CD4-positive, alpha-beta T cell treated with Interleukin-1 beta for 1 hour (primary cell): ENCODE measurements at regions not wholly inside any gene's neighbourhood (a gene's known extent, or its start where the extent isn't known, plus 50 kb on each side); places are given as distances from the start of the nearest gene placed in this dataset.
"Not testable (repeated sequence)": the region's sequence is repeated elsewhere in the genome, so short reads cannot be mapped to it uniquely, and the experiment has no call there.

Experiments
- DNase-seq, 2 donors: peaks; one replicate each; pipeline ENCODE4 v3.0.0-alpha.2; 2020 to 2022

DNA sequence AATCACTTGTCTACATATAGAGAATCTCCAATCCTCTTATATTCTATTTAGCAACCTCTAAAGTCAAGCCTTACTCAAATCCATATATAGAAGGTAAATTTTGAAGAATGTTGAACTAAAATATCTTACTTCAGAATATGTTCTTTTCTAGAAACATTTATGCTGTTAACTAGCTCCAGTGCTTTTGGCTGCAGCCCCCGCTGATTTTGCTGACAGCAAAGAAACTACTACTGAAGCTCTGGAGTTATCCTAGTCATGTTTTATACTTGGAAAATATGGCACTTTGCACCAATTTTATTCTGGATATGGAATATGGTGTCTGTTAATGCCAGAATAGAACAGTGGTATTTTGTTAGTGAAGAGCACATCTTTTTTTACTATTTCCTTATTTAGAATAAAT is 212.4 kb upstream of the FSIP2 start:
- DNase-seq, result no peak

DNA sequence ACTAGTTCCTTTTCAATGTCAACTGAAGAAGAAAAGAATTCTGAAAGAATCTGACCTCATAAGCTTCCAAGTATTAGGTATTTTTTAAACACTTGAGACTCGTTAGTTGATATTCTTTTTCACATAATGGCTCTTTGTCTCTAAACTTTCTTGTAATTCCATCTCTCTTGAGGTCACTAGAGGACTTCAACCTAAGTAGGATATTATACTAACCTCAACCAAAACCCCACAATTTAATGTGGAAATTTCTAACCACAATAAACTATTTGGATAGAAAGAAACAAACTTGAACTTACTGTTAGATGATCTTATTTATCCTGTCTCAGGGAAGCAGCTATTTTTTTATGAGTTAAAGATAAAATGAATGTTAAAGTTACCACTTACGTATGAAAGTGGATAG is 206.9 kb upstream of the FSIP2 start:
- DNase-seq, result no peak

DNA sequence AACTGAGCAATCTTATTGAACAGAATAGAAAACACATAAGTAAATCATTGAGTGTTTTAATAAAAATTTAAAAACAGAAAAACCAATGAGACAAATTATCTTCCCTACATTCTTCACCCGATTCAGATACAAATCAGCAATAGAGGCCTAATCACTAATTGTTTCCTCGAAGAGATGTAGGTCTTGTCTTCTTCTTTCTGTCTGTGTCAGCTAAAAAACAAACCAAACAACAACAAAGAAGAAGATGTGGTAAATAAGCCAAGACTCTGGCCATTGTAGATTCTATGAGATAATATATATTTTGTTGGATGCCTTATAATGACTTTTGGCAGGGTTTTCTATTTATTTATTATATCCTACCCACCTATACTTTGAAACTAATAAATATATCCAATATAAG is 200.9 kb upstream of the FSIP2 start:
- no peak for DNase-seq

DNA sequence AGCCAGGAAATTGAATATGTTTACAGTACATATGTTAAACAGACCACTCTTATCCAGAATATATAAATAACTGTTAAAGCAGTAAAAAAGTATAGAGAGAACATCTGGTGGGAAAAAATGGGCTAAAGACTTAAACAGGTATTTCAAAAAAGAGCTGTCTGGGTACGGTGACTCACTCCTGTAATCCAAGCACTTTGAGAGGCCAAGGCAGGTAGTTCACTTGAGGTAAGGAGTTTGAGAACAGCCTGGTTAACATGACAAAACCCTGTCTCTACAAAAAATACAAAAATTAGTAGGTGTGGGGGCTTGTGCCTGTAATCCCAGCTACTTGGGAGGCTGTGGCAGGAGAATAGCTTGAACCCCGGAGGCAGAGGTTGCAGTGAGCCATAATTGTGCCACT is 171.4 kb upstream of the FSIP2 start:
- no peak for DNase-seq

DNA sequence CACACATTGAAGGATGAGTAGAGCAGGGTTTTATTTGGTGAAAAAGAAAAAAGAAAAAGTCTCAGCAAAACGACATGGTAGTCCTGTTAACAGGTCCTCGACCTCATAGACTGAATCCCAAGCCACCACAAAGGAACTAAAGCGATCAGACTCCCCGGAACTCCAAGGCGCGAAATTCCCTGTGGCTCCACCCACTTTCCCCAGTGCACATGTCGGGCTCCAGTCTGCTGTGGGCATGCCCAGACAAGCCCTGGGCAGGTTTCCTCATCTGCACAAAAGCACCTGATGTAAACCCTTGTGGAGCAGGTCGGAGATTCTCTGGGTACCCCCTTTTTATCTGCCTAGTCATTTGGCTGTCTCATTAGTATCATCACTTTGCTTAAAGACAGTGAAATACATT is 170.7 kb upstream of the FSIP2 start:
- DNase-seq, result no peak

DNA sequence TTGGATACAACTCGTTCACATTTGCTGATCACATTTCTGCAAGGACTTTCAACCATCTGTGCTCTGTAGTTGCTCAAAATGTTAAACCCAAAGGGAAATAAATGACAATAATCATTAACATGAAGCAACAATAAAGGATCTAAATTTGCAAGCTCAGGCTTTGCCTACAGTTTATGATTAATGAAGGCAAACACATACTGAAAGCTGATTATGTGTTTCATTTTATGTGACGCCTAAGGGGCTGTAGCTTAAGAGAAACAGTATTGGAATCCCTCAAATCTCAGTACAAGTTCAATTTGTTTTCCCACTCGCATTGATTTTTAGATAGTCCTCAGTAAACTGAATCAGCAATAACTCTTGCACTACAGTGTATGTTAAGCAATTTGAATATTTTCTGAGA is 160.3 kb upstream of the FSIP2 start:
- no peak for DNase-seq

DNA sequence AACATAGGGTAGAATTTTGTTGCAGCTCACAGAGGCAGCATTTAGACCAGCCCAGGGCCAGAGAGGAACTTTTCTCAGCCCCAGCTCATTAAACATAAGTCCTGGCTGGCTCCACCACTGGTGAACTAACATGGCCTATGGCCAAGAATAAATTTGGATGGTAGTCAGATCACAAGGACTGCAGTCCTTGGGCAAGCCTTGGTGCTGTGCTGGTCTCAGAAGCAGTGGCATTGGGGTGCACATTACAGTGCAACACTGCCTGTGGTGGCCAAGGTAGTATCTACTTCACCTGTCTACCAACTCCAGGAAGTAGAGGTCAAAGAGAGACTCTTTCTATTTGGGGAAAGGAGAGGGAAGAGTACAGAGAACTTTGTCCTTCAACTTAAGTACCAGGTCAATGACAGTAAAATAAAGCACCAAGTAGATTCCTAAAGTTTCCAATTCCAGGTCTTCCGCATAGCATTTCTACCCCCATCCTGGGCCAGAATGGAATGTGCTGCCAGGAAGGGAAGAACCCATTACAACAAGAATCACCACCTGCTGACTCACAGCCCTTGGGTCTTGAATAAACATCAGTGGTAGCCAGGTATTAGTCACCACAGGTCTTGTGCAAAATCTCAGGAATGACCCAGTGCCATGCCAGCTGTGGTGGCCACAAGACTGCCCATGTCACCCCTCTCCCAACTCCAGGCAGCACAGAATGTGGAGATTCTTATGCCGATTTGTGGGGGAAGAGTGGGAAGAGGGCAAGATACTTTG is 155.4 kb upstream of the FSIP2 start:
- no peak for DNase-seq

DNA sequence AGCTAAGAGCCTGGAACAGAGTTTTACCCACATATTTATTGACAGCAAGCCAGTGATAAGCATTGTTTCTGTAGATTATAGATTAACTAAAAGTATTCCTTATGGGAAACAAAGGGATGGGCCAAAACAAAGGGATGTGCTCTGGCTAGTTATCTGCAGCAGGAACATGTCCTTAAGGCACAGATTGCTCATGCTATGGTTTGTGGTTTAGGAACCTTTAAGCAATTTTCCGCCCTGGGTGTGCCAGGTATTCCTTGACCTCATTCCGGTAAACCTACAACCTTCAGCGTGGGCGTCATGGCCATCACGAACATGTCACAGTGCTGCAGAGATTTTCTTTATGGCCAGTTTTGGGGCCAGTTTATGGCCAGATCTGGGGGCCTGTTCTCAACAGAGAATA is 153.4 kb upstream of the FSIP2 start:
- not testable (repeated sequence) for DNase-seq

DNA sequence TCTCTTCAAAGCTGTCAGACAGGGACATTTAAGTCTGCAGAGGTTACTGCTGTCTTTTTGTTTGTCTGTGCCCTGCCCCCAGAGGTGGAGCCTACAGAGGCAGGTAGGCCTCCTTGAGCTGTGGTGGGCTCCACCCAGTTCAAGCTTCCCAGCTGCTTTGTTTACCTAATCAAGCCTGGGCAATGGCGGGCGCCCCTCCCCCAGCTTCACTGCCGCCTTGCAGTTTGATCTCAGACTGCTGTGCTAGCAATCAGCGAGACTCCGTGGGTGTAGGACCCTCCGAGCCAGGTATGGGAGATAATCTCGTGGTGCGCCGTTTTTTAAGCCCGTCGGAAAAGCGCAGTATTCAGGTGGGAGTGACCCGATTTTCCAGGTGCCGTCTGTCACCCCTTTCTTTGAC is 147.3 kb upstream of the FSIP2 start:
- not testable (repeated sequence) for DNase-seq

DNA sequence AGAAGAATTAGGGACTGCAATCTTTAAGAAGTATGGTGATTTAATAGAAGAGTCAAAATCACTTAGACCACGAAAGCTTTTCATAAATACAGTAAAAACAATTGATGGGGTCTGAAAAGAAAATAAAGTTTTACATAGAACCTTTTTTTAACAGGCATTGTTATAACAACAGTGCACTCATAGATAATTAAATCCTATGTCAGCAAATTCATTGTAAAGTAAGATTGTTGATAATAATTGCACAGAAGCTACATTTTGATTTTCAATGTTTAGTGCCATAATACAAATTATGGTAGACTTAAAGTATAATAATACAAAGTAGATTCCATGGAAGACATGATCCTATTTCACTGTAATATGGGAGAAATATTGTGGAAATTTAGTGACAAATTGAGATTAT is 130.7 kb upstream of the FSIP2 start:
- DNase-seq, result no peak

DNA sequence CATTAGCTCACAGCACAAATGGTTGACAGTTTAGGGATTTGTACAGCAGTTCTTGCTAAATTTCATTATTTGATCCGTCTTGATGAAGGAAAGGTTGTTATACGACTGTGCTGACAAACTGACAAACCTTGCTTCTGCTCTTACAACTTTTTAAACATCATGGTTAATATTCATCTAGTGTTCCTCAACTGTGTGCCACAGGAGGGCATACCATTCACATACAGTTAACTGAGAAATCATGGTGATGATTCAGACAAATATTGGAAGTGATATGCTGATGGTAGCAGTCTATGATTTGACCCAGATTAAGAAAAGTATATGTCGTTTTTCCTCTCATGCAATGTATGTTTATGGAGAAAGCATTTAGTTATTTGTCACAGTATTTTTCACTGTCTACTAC is 129.8 kb upstream of the FSIP2 start:
- no peak for DNase-seq

DNA sequence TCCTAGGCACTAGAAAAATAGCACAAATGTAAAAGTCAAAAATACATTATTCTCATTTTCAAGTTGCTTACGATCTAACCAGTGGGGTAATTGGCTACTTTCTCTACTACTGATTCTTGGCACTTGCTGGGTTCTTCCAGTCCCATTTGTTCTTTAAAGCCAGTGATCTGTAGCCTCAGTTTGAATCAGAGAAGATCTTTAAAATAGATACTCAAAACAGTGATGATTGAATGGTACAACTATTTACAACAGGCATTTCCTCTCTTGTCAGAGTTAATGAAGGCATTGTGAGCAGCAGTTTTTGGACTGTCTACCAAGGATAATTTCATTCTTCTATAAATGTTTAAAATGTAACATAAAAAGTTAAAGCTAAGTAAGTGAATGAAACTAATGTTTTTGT is 128.3 kb upstream of the FSIP2 start:
- no peak for DNase-seq

DNA sequence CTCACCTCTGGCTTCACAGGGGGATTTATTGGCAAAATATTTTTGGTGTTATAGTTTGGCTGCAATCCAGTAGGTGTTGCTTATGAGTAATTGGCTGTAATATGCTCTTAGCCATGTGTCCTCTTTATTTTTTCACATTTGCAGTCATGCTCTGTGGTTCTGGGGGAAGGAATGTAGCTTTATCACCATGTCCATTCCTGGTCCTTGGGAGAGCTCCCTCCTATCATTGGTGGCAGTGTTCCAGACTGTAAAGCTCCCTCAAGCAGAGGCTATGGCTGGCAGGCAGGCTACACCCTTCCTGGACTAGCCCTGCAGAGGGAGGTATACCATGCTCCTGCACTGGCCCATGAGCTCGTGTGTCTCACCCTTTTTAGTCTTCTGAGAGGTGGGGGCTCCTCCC is 120.0 kb upstream of the FSIP2 start:
- no peak for DNase-seq

DNA sequence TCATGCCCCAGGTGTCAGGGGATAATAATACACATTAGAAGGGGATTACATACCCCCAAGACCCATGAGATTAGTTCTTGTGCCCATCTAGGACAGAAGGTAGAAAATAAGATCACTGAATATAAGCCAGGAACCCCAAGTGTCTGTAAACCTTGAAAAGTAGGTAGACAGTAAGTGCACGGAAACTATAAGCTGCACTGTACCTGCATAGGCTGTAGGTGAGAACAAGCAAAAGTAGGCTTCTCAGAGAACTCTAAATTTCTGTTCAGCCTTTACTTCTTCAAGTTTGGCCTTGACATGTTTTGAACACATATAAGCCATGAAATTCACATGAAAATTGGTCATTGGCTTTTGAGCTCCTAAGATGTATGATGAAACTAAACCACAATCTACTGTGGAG is 113.0 kb upstream of the FSIP2 start:
- DNase-seq, result no peak

DNA sequence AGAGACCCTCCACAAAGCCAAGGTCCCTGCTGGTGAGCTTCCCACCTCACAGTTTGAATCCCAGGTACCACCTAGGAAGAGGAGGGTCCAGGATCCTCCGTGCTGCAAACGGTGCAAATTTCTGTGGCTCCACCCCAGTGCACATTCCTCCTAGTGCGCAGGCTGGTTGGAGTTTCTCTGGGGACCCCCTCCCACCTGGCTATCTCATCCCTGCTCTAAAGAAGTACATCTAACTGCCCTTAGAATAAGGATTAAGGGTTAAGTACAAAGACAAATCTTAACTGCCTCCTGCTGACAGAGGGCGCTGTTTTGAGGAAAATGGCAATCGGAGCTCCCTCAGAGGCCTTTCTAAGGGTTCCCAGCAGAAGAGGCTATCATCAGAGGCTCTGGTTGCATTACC is 109.6 kb upstream of the FSIP2 start:
- no peak for DNase-seq

DNA sequence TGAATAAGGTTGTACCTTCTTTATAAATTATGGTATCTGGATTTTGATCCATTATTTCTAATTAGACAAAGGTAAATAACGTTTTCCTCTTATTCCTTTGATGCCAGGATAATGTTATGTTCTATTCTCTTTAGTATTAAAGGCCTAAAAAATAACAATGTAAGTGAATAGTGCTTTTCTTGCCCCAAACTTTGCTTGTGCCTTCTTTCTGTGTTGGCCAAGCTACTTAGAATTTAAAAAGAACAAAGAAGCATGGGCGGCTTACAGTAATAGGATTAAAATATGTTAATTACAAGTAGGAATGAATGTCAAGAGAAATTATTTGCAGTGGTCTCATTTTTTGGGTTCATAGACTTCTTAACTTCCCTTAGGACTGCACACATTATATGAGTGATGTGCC is 105.0 kb upstream of the FSIP2 start:
- no peak for DNase-seq

DNA sequence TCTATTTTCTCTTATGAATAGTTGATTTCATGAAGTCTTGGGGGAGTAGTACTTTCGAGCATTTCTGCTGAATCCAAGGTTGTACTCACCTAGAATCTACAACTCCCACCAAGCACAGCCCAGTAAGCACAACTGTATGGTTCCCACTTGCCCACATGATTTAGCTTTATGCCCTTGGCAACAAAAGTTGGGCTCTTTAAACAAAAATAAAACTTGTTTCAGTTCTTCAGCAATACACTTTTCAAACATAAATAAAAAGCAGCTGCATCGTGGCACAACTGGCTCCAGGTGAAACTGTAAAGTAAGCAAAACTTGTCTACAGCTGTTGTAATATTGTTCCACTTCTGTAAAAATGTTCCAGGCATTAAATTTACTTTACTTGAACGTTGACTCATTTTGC is 99.8 kb upstream of the FSIP2 start:
- DNase-seq, result no peak

DNA sequence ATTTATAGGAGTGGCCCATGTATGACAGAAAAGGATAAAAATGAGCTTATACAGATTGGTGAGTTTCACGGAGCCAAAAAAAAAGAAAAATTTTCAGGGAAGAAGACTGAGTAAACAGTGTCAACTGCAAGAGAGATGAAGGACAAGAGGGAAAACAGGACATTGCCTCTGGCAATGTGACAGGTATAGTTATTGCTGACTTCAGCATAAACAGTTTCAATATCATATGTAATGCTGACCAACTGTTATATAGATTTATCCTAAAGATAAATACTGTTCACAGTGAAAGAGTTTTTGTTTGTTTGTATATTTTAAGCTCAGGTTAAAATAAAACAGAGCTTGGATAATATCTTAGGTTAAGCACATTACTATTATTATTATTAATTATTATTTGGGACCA is 98.0 kb upstream of the FSIP2 start:
- no peak for DNase-seq

DNA sequence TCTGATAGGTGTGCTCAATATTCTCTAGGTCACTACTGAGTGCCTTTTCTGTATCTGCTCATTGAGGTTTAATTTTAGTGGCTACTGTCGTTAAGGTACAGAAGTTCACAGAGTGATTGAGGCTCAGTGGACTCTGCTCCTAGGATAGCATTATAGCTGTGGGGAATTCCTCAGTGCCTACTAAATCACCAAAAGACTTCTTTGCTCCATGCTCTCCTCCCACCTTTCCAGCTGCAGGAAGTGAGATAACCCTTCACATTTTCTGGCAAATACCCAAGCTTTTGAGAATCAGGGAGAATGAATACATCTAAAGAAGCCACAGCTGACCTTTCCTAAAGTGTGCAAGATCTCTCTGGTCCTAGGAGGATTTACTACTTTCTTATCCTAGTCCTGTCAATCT is 95.2 kb upstream of the FSIP2 start:
- DNase-seq, result no peak

DNA sequence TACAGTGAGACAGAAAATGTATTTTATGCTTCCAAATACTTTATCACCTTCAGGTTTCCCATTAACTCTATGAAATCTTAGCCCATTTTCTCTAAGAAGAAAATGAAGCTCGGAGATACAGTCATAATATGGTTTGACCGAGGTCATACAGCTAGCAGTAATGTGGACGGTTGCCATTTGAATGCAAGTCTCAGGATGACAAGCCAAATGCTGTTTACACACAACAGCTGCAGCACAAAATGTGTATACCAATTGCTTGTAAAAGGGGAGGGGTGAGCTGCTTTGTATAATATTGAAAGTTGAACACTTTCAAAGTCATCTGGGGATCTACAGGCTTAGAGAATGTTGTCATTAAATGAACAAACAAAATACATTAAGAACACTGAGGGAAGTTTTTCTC is 93.8 kb upstream of the FSIP2 start:
- DNase-seq, result no peak

DNA sequence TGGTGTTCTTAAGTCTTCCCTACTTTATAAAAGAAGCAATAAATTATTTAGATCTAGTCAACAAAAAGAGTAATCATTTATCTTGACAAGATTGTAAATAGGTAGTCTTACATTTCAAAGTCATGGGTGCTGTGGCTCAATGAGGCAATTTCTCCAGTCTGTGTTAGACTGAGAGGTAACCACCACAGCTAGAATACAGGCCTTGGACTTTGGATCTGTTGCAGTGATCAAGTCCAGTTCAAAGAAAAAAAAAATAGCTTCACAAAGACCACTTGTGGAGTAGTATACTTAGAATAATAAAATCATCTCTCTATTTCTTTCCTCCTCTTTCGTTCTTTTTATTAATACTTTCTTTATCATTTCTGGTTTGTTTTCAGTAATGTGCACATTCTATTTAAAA is 93.1 kb upstream of the FSIP2 start:
- no peak for DNase-seq

DNA sequence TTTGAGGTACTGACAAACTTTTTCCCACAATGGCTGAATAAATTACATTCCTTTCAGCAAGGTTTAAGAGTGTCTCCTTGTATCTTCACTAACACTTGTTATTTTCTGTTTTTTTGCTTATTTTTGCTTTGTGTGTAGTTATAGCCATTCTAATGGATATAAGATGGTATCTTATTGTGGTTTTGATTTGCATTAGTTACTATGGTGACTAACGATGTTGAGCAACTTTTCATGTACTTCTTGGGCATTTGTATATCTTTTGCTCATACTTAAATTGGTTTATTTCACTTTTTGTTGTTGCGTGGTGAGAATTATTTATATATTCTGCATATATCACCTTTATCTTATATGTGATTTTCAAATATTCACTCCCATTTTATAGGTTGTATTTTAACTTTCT is 79.9 kb upstream of the FSIP2 start:
- DNase-seq, result no peak

DNA sequence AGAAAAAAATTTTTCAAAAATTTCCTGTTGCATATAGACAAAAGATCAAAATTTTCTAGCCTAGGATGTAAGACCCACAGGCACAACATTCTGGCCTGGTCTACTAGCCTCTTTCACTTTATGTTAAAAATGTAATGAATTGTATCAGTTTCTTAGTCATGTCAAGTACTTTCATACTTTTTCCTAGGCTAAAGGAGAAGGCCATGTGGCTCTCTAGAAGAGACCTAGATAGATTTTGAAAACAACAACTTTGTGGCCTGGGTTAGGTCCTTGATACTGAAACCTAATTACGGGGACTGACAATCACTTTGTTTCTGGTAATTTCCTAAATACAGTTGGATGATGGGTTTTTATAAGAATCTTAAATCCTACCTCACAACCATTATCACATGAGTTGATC is 74.8 kb upstream of the FSIP2 start:
- DNase-seq, result no peak

DNA sequence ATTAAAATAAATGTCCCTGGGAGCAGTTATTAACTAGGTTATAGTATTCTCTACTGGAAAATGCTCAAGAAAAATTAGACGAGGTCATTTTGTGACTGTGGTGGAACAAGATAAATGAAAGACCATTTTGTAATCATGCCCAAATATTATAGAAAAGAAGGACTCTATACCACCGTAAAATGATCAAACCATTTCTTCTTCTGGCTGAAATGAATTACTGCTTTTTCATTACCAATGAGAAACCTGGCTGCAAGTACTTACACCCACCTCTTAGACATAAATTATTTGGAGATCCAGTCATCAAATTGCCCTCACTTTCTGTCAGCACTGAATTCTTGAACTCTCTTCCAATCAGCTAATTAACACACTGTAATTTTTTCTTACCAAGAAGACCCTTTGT is 74.2 kb upstream of the FSIP2 start:
- no peak for DNase-seq

DNA sequence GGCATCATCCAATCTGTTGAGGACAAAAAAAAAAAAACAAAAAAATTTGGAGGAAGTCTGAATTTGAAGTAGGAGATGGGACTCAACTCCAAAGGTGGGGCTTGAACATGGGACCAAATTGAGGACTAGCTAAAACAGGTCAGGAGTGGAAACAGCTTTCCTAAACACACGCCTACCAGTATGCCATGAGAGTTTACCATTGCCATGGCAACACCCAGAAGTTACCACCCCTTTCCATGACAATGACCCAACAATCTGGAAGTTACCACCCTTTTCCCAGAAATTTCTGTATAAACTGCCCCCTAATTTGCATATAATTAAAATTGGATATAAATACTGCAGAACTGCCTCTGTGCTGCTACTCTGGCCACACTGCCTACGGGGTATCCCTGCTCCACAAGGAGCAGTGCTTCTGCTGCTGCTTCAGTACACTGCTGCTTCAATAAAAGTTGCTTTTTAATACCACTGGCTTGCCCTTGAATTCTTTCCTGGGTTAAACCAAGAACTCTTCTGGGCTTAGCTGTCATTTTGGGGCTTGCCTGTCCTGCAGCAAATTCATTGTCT is 73.3 kb upstream of the FSIP2 start:
- no peak for DNase-seq
